ENCODE measurements at regions not wholly inside any gene's neighbourhood (a gene's known extent, or its start where the extent isn't known, plus 50 kb on each side); places are given as distances from the start of the nearest gene placed in this dataset.

- H3K27me3 Mint-ChIP-seq (ENCODE audit: unreplicated experiment) = peaks cover 2% of the 10 kb centered on the region
- H3K36me3 Mint-ChIP-seq (ENCODE audit: low read depth, unreplicated experiment) = no peaks in the 10 kb centered on the region
- H3K9me3 Mint-ChIP-seq (ENCODE audit: unreplicated experiment) = no peaks in the 10 kb centered on the region
- no peaks in the 10 kb centered on the region for H3K4me1 Mint-ChIP-seq (ENCODE audit: unreplicated experiment)
- TF ChIP-seq, protein P1, sequence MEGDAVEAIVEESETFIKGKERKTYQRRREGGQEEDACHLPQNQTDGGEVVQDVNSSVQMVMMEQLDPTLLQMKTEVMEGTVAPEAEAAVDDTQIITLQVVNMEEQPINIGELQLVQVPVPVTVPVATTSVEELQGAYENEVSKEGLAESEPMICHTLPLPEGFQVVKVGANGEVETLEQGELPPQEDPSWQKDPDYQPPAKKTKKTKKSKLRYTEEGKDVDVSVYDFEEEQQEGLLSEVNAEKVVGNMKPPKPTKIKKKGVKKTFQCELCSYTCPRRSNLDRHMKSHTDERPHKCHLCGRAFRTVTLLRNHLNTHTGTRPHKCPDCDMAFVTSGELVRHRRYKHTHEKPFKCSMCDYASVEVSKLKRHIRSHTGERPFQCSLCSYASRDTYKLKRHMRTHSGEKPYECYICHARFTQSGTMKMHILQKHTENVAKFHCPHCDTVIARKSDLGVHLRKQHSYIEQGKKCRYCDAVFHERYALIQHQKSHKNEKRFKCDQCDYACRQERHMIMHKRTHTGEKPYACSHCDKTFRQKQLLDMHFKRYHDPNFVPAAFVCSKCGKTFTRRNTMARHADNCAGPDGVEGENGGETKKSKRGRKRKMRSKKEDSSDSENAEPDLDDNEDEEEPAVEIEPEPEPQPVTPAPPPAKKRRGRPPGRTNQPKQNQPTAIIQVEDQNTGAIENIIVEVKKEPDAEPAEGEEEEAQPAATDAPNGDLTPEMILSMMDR (IDR thresholded peaks at IDR 0.05; ENCODE audit: unreplicated experiment) = no peak
- no peak for DNase-seq (ENCODE audit: low spot score)
- H3K4me3 Mint-ChIP-seq (ENCODE audit: unreplicated experiment) = no peak overlapping the region
- no peak overlapping the region for H3K27ac Mint-ChIP-seq (ENCODE audit: unreplicated experiment)
Measured at GRCh38 chr15:36428102-36428845, 151.2 kb upstream of the CDIN1 start.

- H3K36me3 Mint-ChIP-seq (ENCODE audit: low read depth, unreplicated experiment) = no peaks in the 10 kb centered on the region
- H3K4me3 Mint-ChIP-seq (ENCODE audit: unreplicated experiment) = no peak overlapping the region
- no peak overlapping the region for H3K27ac Mint-ChIP-seq (ENCODE audit: unreplicated experiment)
- H3K27me3 Mint-ChIP-seq (ENCODE audit: unreplicated experiment) = peaks cover 2% of the 10 kb centered on the region
- TF ChIP-seq, protein P1 (IDR thresholded peaks at IDR 0.05; ENCODE audit: unreplicated experiment) = no peak
- no peaks in the 10 kb centered on the region for H3K9me3 Mint-ChIP-seq (ENCODE audit: unreplicated experiment)
- no peak for DNase-seq (ENCODE audit: low spot score)
- H3K4me1 Mint-ChIP-seq (ENCODE audit: unreplicated experiment) = no peaks in the 10 kb centered on the region
Measured at GRCh38 chr15:36429707-36430106, 149.7 kb upstream of the CDIN1 start.

- H3K36me3 Mint-ChIP-seq (ENCODE audit: low read depth, unreplicated experiment) = no peaks in the 10 kb centered on the region
- H3K27me3 Mint-ChIP-seq (ENCODE audit: unreplicated experiment) = peaks cover 2% of the 10 kb centered on the region
- H3K4me3 Mint-ChIP-seq (ENCODE audit: unreplicated experiment) = no peak overlapping the region
- TF ChIP-seq, protein P1 (IDR thresholded peaks at IDR 0.05; ENCODE audit: unreplicated experiment) = no peak
- no peak for DNase-seq (ENCODE audit: low spot score)
- no peaks in the 10 kb centered on the region for H3K4me1 Mint-ChIP-seq (ENCODE audit: unreplicated experiment)
- H3K27ac Mint-ChIP-seq (ENCODE audit: unreplicated experiment) = no peak overlapping the region
- H3K9me3 Mint-ChIP-seq (ENCODE audit: unreplicated experiment) = no peaks in the 10 kb centered on the region
Measured at GRCh38 chr15:36430280-36430679, 149.1 kb upstream of the CDIN1 start.

DNA sequence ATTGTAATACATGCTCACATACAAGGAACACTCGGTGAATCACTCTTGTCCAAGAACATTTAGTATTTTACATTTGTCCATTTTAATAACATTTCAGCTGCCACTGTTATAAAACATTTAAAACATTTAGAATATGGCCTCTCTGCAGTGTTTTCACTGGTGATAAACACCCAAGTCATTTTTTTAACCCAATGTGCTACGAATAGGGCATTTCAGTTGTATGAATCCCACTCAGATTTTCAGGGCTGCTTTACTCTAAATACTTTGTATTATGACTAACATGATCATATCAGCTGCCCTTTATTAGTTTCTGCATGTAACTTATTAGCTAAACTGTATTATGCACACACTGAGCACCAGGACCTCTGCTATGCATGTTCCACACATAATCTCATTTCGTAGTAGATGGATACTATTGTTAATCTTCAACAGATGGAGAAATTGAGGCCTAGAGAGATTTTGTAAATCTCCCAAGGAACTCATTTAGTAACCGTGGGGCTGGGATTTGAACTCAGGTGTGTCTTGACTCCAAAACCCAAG, 148.6 kb upstream of the CDIN1 start:
- Mint-ChIP-seq H3K27me3 (ENCODE audit: unreplicated experiment) (peaks cover 2% of the 10 kb centered on the region), H3K4me1 (ENCODE audit: unreplicated experiment) (no peaks in the 10 kb centered on the region), H3K36me3 (ENCODE audit: low read depth, unreplicated experiment) (no peaks in the 10 kb centered on the region), H3K27ac (ENCODE audit: unreplicated experiment) (no peak overlapping the region), H3K9me3 (ENCODE audit: unreplicated experiment) (no peaks in the 10 kb centered on the region), H3K4me3 (ENCODE audit: unreplicated experiment) (no peak overlapping the region)
- DNase-seq (ENCODE audit: low spot score) = no peak
- TF ChIP-seq, protein P1 (IDR thresholded peaks at IDR 0.05; ENCODE audit: unreplicated experiment) = no peak

- peaks cover 2% of the 10 kb centered on the region for H3K27me3 Mint-ChIP-seq (ENCODE audit: unreplicated experiment)
- H3K36me3 Mint-ChIP-seq (ENCODE audit: low read depth, unreplicated experiment) = no peaks in the 10 kb centered on the region
- no peaks in the 10 kb centered on the region for H3K4me1 Mint-ChIP-seq (ENCODE audit: unreplicated experiment)
- no peak overlapping the region for H3K4me3 Mint-ChIP-seq (ENCODE audit: unreplicated experiment)
- TF ChIP-seq, protein P1 (IDR thresholded peaks at IDR 0.05; ENCODE audit: unreplicated experiment) = no peak
- H3K27ac Mint-ChIP-seq (ENCODE audit: unreplicated experiment) = no peak overlapping the region
- no peak for DNase-seq (ENCODE audit: low spot score)
- no peaks in the 10 kb centered on the region for H3K9me3 Mint-ChIP-seq (ENCODE audit: unreplicated experiment)
Measured at GRCh38 chr15:36432161-36432560, 147.3 kb upstream of the CDIN1 start.
